Stimulated activated CD4-positive, alpha-beta T cell treated with anti-CD3 and anti-CD28 coated beads, Interleukin-4, amount 100 ng/mL, for 48 hours (primary cell): ENCODE measurements at regions not wholly inside any gene's neighbourhood (a gene's known extent, or its start where the extent isn't known, plus 50 kb on each side); places are given as distances from the start of the nearest gene placed in this dataset.
"Not testable (repeated sequence)": the region's sequence is repeated elsewhere in the genome, so short reads cannot be mapped to it uniquely, and the experiment has no call there.

Experiments used
- DNase-seq, 2 donors: peaks; one replicate each; pipeline ENCODE4 v3.0.0-alpha.2; 2020; ENCODE audit warnings: low read depth in 2 of 2

DNA sequence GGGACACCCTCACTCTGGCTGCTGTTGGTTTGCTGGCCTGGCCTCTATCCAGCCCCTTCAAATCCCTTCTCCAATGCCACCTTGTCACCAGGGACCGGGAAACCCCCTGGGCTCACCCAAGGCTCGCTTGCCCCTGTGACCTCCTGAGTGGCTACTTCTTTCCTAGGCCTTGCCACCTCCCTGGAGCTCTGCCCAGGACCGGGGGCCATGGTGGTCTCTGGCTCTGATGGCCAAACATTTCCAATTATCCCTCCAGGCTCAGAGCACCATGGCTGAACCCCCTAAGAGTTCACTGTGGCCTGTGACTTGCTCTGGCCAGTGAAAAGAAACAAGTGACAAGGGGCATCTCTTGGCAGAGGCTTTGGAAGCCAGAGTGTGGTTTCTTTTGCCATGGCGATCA, 237.6 kb downstream of the TFCP2L1 start:
- no peak for DNase-seq

DNA sequence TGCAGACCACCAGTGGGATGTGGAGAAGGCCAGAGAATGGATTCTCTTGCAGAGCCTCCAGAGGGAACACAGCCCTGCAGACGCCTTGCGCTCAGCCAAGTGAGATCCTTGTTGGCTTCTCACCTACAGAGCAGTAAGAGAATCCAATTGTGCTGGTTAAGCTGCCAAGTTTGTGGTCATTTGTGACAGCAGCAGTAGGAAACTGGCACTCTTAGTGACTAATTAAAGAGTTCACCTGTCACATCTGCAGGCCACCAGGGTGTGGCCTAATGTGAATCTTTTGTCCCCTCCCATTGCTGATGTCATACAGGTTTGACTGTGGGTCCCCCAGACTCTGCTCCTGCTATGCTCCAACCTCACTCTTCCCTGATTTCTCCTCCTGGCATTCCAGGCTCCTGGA, 235.9 kb downstream of the TFCP2L1 start:
- no peak for DNase-seq

DNA sequence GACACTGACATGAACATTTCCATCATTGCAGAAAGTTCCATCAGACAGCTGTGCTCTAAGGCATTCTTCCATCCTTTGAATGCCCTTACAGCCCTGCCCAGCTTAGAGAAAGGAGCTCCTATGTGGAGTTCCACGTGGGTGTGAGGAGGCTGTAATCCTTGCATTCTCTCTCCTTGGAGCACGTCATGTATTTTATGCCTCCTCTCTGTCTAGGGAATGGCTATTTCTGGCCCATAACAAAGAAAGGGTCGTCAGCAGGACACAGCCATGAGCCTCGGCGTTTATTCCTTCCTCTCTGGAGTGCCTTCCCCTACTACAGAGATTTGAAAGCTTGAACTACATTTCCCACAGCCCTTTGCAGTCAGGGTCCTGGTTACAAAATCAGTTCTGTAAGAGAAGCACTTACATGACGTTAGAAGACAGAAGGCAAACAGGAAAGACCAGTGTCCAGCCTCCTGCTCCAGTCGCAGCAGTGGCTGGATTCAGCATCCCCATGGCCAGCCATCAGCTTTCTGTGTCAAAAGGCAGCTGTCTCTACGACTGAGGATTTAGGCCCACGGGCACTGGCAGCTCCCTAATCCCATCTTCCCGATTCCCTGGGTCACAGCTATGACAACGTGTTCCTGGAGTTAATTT, 234.9 kb downstream of the TFCP2L1 start:
- DNase-seq = no peak

DNA sequence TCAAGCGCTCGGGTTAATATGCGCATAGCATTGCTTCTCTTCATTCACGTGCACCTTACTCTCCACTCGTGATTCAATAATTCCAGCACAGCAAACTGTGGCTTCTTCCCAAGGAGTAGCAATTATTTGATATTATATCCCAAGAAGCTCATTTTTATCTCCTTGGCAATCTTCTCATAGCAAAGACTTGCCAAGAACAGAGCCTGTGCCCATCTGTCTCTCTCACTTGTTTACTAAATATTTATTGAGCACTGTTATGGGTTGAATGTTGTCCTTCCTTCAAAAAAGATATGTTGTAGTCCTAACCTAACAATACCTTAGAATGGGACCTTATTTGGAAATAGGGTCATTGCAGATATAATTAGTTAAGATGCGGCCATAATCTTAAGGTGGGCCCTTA, 233.7 kb downstream of the TFCP2L1 start:
- DNase-seq = no peak

DNA sequence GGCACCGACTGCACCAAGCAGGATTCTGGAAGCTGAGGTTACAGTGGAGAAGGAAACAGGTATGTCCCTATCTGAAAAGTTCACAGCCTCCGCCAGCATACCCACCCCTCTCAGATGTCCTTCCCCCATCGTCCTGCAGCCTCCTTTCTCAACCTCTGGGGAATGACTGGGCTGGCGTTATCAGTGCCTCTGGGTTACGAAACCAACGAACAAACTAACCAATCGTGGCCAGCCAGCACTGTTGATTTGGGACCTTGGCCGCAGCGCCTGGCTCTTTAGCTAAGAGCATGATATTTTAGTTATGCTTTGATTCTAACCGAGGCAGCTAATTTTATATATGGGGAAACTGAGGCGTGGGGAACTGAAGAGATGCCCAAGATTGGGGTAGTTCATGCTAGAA, 233.0 kb downstream of the TFCP2L1 start:
- DNase-seq = no peak

DNA sequence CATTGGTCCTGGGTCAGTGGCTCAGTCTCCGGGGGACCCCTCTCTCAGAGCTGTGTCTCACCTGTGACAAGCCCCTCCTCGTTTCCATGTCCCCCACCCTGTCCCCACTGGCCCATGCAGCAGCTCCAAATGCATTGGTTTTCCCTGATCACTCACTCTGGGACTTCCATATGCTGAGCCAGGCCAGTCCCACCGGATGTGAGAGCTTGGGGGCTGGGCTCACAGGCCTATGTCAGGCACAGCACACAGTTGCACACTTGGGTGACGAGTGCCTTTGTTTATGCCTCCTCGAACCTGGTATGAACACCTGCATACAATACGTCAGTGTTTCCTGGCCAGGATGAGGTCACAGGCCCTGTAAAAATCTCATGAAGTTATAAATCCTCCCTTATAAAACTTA, 232.5 kb downstream of the TFCP2L1 start:
- no peak for DNase-seq

DNA sequence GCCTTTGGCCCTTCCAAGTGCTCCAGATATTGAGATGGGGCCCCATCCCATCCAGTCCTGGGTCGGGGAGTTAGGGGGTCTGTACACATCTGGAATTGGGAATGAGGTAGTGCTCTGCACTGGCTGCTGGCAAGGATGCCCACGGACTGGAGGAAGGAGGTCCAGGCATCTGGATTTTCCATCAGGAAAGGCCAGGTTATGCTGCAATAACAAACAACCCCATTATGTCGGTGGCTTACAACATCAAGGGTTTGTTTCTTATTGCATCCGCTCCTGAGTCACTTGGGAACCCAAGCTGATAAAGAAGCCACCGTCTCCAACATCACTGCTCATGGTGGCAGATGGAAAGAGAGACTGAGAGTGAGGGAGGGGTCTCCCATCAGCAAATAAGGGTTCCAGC, 229.9 kb downstream of the TFCP2L1 start:
- DNase-seq = no peak

DNA sequence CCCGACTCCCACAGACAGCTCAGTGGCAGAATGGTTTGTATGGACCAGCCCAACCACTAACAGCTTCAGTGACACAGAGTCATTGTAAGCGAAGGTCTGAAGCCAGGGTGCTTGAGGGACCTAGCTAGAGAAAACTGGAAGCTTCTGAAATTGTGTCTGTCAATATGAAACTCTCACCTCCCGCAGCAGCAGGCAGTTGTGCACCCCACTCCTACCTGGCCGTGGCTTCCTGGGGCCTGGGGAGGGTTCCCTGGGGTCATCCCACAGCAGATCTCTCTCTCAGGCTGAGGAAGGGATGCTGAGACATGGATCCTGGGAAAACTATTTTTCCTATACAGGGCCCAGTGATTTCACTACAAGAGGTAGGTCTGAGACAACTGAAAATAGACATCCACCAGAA, 229.5 kb downstream of the TFCP2L1 start:
- no peak for DNase-seq

DNA sequence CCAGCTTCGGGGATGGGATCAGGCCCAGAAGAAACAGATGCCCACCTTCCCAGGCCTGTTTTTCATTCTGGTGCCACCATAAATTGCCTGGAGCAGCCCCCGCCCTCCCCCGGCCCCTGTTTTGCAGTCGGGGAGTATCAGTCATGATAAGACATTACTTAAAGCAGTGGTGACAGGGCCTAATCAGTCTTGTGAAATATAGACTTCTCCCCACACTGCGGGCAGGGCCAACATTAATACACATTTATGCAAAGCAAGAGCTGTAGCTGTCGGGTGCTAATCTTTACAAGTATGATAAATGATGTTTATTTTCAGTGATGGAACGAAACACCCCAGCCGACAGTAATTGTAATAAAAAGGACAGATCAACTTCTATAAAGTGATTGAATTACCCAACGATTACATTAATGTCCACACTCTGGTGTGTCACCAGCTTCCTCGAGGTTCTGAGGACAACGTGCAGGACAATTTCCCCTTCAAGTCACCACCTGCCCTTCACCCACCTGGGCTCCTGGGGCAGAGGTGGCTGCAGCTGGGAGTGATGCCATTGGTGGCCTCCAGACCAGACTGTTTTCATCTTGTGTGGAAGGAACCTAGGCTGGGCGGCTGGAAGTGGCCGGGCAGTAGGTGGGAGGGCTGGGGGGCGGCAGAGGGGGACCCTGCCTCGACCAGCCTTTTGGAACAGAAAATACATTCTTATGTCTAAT, 226.0 kb downstream of the TFCP2L1 start:
- no peak for DNase-seq

DNA sequence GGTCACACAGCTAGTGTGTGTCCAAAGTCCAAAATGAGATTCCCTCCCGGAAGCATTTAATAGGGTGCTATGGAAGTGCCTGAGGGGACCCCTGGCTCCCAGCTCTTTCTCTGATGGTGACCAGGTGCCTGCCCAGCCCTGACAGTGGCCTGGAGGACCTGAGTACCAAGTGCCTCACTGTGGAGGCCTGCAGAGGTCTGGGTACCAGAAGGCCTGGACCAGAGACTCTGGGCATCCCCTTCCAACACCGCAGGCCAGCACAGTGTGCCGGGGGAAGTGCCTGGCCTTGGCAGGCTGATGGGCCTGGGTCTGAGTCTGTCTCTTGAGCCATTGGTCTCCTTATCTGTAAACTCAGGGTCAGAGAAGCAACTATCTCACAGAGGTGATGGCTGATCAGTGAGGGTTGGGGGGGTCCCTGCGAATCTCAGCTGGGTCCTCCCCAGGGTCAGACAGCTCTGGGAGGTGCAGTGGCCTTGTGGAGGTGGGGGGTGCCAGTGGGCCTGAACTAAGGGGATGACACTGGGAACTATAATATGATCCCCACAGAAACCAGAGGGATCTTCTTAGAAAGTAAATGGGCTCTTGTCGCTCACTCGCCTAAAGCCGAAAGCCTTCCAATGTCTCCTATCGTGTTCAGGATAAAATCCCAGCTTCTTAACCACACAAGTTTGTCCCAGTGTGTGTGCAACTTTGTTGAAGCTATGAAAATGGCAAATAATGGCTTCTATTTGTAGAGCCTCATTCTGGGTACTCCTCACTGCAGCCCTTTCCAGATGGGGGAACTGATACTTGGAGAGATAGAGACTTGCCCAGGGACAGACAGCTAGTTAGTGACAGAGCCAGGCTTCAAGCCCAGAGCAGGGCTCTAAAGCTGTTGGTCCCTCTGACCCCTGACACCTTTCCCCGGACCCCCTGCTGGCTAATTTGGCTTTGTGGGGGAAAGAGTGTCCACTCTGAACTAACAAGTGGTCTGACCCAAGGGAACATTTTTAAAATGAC, 225.1 kb downstream of the TFCP2L1 start:
- DNase-seq = no peak

DNA sequence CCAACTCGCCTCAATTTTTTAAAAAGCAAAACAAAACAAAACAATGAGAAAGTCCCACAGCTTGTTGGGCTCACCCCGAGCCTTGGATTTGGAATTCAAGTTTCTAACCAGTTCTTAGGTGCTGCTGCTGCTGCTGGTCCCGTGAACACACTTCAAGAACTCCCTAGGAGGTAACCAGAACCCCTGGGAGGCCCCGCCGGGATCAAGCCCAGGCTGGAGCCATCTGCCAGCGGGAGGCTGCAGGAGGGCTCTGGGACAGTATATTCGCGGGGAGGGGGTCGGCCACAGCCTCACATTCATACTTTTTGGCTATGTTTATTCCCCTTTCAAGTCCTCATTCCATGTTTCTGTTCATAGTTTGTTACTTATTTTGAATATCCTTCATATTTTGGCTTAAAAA, 223.4 kb downstream of the TFCP2L1 start:
- DNase-seq = no peak

DNA sequence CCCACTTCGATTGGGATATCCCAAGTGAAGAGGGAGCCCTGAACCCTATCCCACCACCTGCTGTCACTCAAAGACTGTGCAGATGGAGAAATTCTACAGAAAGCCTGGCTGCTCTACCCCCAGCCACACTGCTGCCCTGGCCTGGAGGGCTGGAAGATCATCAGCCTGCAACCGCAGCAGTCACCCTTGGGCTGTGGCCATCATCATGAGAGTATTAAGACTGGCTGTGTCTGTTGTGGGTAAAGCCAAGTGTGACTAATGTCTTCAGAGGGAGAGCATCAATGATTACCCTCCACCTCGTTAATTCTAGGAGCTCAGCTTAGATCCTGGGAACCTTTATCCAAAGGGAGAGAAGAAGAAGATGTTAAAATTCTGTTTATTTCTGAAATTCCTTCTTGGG, 221.5 kb downstream of the TFCP2L1 start:
- DNase-seq = no peak

DNA sequence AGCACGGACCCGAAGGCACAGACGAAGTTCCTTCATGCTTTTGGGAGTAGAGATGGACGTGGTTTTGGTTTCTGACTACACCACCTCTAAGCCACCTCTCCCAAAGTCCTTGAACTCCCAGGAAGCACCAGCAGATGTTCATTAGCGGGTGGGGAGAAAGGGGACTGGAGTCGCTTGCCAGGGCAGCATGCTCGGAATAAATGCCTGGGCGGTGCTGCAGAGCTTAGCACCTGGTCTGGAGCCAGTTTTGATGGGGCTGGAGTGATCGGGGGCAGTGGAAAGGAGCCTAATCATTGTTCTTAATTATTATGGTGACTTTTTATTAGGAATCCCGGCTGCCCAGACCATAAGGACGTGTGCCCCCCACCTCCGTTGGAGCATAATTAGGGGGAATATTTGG, 220.8 kb downstream of the TFCP2L1 start:
- DNase-seq = no peak

DNA sequence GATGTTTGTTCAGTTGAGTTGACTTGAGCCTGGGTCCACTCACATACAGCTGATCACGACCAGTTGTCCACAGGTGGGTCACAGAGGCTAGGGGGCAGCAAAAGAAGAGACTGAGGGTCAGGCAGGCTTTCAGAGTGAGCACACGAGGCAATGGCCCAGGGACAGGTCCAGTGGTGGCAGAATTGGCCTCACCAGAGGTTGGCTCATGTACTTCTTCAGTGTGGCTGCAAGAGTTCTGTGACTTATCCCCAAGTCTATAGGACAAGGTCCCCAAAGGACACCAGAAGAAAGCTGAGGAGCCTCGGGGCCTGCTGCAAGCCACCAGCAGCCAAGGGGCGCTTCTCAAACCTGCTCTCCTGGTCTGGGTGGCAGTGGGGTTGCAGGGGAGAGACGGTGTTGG, 219.8 kb downstream of the TFCP2L1 start:
- DNase-seq = no peak

DNA sequence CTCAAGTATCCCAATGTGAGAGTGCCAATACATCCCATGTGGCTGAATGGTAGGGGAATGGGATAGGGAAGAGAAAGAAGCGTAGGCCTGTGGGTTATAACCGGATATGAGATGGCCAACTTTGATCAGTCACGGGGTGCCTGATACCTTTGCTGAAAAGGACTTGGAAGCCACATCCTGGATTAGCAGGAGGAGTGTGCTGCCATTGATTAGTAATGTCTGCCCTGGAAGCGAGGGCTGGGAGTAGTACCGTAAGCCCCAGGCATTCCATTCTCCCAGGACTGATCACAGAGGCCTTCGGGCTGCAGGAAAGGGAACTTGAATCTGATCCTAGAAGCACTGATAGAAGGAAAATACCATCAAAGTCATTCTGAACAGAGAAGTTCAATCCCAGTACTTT, 218.5 kb downstream of the TFCP2L1 start:
- no peak for DNase-seq

DNA sequence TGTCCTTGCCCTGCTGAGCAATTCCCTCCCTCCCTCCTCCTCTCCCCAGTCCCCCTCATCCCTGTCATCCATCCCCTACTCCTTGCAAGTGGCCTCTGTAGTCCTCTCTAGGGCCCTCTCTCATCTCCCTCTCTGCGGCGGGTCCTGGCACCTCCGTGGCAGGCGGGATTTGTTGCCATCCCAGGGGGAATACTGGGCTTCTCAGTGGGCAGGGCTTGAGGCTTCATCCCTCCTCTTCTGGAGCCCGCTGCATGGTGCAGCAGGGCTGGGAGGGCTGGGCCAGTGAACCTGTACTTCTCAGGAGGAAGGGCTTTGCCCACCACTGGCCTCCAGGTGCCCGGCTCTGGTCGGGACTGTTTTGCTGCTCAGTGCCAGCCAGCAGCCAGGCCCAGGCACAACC, 216.2 kb downstream of the TFCP2L1 start:
- DNase-seq = no peak

DNA sequence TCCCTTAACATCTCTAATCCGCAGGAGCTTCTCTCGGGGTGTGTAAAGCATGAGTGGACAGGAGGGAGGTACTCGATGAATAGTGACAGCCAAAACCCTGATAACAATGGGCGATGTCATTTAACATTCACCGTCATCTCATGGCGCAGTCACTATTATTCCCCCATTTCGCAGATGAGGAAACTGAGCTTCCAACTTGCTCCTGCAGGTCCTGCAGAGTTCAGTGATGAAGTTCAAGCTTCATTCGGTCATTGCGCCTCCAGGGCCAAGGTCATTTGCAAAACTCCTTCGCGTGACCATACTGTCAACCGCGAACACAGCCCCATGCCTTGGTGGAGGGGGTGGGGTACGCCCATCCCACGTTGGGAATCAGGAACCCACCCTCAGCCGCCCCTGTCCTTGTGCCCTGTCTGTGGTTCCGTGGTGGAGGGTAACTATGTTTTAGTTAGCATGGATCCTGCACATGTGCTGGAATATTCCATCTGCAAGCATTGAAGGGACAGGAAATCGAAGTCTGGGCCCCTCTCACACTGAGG, 215.5 kb downstream of the TFCP2L1 start:
- no peak for DNase-seq

DNA sequence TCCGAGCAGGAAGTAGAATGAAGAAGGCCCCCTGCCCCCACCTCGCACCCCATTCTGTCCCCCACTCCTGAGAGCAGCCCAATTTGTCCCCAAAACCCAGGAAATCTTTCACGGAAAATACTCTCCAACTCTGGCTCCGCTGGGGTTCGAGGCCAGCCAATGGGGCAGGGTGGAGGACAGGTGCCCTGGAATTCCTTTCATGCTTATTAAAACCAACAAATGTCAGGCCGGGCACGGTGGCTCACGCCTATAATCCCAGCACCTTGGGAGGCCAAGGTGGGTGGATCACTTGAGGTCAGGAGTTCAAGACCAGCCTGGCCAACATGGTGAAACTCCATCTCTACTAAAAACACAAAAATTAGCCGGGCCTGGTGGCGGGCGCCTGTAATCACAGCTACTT, 214.9 kb downstream of the TFCP2L1 start:
- DNase-seq = not testable (repeated sequence)

DNA sequence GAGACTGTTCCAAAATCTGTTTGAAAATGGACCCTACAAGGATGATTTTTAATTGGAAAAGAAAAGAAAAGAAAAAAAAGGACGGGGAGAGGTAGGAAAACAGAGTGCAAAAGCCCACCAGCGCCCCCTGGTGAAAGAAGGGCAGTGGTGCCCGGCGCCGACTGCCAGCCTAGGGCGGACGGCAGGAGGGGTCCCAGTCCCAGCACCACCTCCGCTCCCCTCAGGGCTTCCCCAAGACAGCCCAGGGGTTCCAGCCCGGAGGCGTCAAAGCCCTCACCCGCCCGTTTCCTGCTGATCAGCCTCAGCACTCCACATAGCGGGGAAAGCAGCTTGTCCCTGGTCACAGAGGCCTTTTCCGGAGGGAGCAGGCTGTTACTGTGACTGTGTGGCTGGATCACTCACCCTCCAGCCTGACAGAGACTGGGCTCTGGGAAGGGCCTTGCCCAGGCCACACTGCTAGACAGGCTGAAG, 213.9 kb downstream of the TFCP2L1 start:
- DNase-seq = peak; percentile 36 to 63

DNA sequence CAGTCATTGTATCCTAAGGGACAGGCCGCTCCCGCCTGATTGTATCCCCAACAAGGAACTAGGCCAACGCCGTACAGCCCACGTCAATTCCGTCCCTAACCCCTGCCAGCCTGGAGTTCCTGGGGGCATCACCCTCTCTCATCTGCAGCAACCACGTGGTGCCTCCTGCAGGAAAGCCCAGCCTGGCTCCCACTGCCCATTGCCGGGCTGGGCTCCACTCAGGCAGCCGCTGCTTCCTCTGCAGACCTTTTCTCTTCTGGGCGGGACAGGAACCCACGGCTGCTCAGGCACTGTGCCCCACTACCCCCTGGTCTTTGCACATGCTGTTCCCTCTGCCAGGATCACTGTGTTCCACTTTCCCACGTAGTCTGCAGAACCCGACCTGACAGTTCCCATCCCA, 212.2 kb downstream of the TFCP2L1 start:
- no peak for DNase-seq

DNA sequence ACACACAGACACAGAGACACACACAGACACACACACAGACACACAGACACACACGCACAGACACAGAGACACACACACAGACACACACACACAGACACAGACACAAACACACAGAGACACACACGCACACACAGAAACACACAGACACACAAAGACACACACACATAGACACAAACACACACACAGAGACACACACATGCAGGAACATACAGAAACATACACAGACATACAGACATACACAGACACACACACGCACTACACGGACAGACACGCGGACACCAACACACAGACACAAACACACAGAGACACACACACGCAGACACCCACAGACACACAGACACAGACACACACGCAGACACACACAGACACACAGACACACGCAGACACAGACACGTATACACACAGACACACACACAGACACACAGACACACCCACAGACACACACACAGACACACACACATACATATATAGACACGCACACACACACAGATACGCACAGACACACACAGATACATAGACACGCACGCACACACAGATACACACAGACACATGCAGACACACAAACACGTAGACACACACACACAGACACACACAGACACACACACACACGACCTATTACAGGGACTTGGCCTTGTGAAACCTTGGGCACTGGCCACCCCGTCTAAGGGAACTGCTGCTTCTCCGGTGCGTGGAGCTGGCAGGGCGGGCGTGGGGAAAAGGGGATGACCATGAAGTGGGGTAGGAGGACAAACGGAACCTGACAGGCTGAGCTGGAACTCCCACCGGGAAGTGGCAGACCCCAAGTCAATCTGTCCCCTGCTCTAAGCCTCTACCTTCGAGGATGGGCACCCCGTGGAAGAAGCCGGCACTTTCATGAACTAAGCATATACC, 211.4 kb downstream of the TFCP2L1 start:
- DNase-seq = no peak
